HCT116 (cell line): ENCODE measurements at regions not wholly inside any gene's neighbourhood (a gene's known extent, or its start where the extent isn't known, plus 50 kb on each side); places are given as distances from the start of the nearest gene placed in this dataset.

Source experiments
- ATAC-seq: fragments of 200-7000 bp; cut with Tn5 transposase; 2 replicates; pipeline ENCODE4 v1.9.1; 2020; ENCODE audit warnings: mild to moderate bottlenecking, moderate library complexity
- BruUV-seq: library from RNA; stranded (reverse); fragments of 400-500 nt; replicated peaks from 2 replicates; lab custom pipeline; 2021; lab: Mats Ljungman, UMichigan
- CTCF ChIA-PET: fragments of 300-600 bp; sonication (Branson Sonifier 250); formaldehyde crosslinking; loops from one replicate; lab custom pipeline; 2021; ENCODE audit warnings: antibody characterized with exemption; lab: Charles Lee
- POLR2A ChIA-PET: fragments of 300-600, 350-600 bp; sonication (Branson Sonifier 250); formaldehyde crosslinking; loops from one replicate; lab custom pipeline; 2021; ENCODE audit warnings: antibody characterized with exemption; lab: Charles Lee
- RAD21 ChIA-PET, 2 experiments: fragments of 300-600 bp; sonication (Branson Sonifier 250); formaldehyde crosslinking; loops; one replicate each; lab custom pipeline; 2023; ENCODE audit warnings: low total read pairs in 2 of 2; ENCODE audit not compliant: uncharacterized antibody in 2 of 2, unreplicated experiment in 2 of 2, low non-redundant PET in 1 of 2; lab: Charles Lee
- DNase-seq: peaks from one replicate; pipeline ENCODE4 v3.0.0-alpha.2; 2010; ENCODE audit warnings: low read depth, low spot score
- H2AFZ ChIP-seq: fragments of 200-600 bp; shearing (Covaris generic), sonication (generic); 2 replicates; pipeline ENCODE4 v1.6.1; 2017; ENCODE audit warnings: low read depth, mixed run types, mixed read lengths, antibody characterized with exemption, low read length; ENCODE audit not compliant: poor library complexity, severe bottlenecking
- H3K27ac ChIP-seq: 2 replicates; pipeline ENCODE4 v1.5.1; 2012; ENCODE audit warnings: low read depth, low read length
- H3K27me3 ChIP-seq: fragments of 200-600 bp; sonication (generic); 2 replicates; pipeline ENCODE4 v1.6.1; 2016; ENCODE audit warnings: mixed run types, low read length, mixed read lengths; ENCODE audit not compliant: insufficient read depth
- H3K36me3 ChIP-seq, 2 experiments: fragments of 200-500 bp in 1 of 2; fragments of 200-600 bp in 1 of 2; sonication (Bioruptor generic) in 1 of 2; sonication (generic) in 1 of 2; 2 replicates each; pipeline versions ENCODE4 v1.5.1 to v1.6.1; 2014 to 2016; ENCODE audit warnings: low read length in 2 of 2, inconsistent platforms in 1 of 2, mixed read lengths in 1 of 2, mixed run types in 1 of 2; ENCODE audit not compliant: insufficient read depth in 2 of 2, control insufficient read depth in 1 of 2
- H3K4me1 ChIP-seq, 2 experiments: fragments of 200-600 bp in 1 of 2; sonication (generic) in 1 of 2; 2 replicates each; pipeline versions ENCODE4 v1.5.1 to v1.6.1; 2012 to 2017; ENCODE audit warnings: low read length in 2 of 2, inconsistent platforms in 1 of 2, mild to moderate bottlenecking in 1 of 2, mixed read lengths in 1 of 2, mixed run types in 1 of 2, moderate library complexity in 1 of 2; ENCODE audit not compliant: insufficient read depth in 2 of 2, control insufficient read depth in 1 of 2
- H3K4me2 ChIP-seq: fragments of 200-600 bp; sonication (generic); 2 replicates; pipeline ENCODE4 v1.6.1; 2017; ENCODE audit warnings: mixed run types, low read length, mixed read lengths
- H3K4me3 ChIP-seq, 2 experiments: fragments of 200-600 bp in 1 of 2; sonication (generic) in 1 of 2; replicated peaks in 1 of 2; 2 replicates each; pipeline ENCODE4 v1.5.1; 2011 to 2016; ENCODE audit warnings: low read length in 2 of 2, control low read depth in 1 of 2, low read depth in 1 of 2, mild to moderate bottlenecking in 1 of 2, mixed read lengths in 1 of 2, mixed run types in 1 of 2
- H3K79me2 ChIP-seq: fragments of 200-600 bp; sonication (generic); 2 replicates; pipeline ENCODE4 v1.6.1; 2017; ENCODE audit warnings: mild to moderate bottlenecking, mixed run types, low read length, moderate library complexity, mixed read lengths; ENCODE audit not compliant: insufficient read depth
- H3K9ac ChIP-seq: fragments of 200-600 bp; sonication (generic); 2 replicates; pipeline ENCODE4 v1.6.1; 2016; ENCODE audit warnings: low read length, mixed read lengths
- H3K9me2 ChIP-seq: fragments of 200-600 bp; sonication (generic), shearing (Covaris generic); 2 replicates; pipeline ENCODE4 v1.6.1; 2017; ENCODE audit warnings: mixed run types, mild to moderate bottlenecking, moderate library complexity; ENCODE audit not compliant: insufficient read depth
- H3K9me3 ChIP-seq, 2 experiments: fragments of 200-500 bp in 1 of 2; fragments of 200-600 bp in 1 of 2; sonication (Bioruptor generic) in 1 of 2; sonication (generic) in 1 of 2; 2 replicates each; pipeline ENCODE4 v1.6.1; 2014 to 2017; ENCODE audit warnings: low read length in 2 of 2, mixed read lengths in 2 of 2, inconsistent platforms in 1 of 2, low read depth in 1 of 2, mild to moderate bottlenecking in 1 of 2, mixed run types in 1 of 2, moderate library complexity in 1 of 2; ENCODE audit not compliant: control insufficient read depth in 1 of 2, insufficient read depth in 1 of 2
- H4K20me1 ChIP-seq: fragments of 200-600 bp; sonication (generic), shearing (Covaris generic); 2 replicates; pipeline ENCODE4 v1.6.1; 2017; ENCODE audit warnings: mixed run types, mild to moderate bottlenecking, moderate library complexity; ENCODE audit not compliant: insufficient read depth
- EGR1 ChIP-seq: IDR thresholded peaks from 2 replicates; pipeline ENCODE4 v1.6.1; 2012; ENCODE audit warnings: low read depth
- POLR2A ChIP-seq: IDR thresholded peaks from 2 replicates; pipeline ENCODE4 v1.7.0; 2011; ENCODE audit warnings: borderline replicate concordance; ENCODE audit not compliant: insufficient read depth, insufficient read length; ENCODE audit errors: extremely low read depth
- RAD21 ChIP-seq: IDR thresholded peaks from 2 replicates; pipeline ENCODE4 v1.6.1; 2012; ENCODE audit warnings: low read depth, mild to moderate bottlenecking
- SIN3A ChIP-seq: IDR thresholded peaks from 2 replicates; pipeline ENCODE4 v1.6.1; 2012; ENCODE audit warnings: low read depth
- TCF7L2 ChIP-seq: IDR thresholded peaks from 2 replicates; pipeline ENCODE4 v1.7.0; 2011; ENCODE audit warnings: borderline replicate concordance, inconsistent platforms; ENCODE audit not compliant: insufficient read depth, insufficient read length; ENCODE audit errors: extremely low read depth
- YY1 ChIP-seq: IDR thresholded peaks from 2 replicates; pipeline ENCODE4 v1.6.1; 2011; ENCODE audit warnings: low read length, low read depth, moderate library complexity, mild to moderate bottlenecking; ENCODE audit not compliant: insufficient replicate concordance; ENCODE audit errors: extremely low read depth
- ZFX ChIP-seq: fragments of 450-650 bp; IDR thresholded peaks from 2 replicates; pipeline ENCODE4 v1.6.1; 2017
- ZNF274 ChIP-seq: fragments of 200-500 bp; sonication (Bioruptor generic); IDR thresholded peaks from 2 replicates; pipeline ENCODE4 v1.6.1; 2014; ENCODE audit warnings: mild to moderate bottlenecking, low read depth, low read length, inconsistent platforms
- intact Hi-C: fragments of 100-400 bp; cut with micrococcal nuclease; formaldehyde crosslinking; loops from 2 replicates; pipeline ENCODE4 v1.10.0; 2022
- TF ChIP-seq, protein P1 (sequence below): IDR thresholded peaks from 2 replicates; pipeline ENCODE4 v1.6.1; 2012

- Histone ChIP-seq H2AFZ (no peak overlapping the region), H3K36me3 (no peaks in the 10 kb centered on the region), H3K79me2 (no peaks in the 10 kb centered on the region), H3K27ac (no peak overlapping the region), H3K4me3 (no peak overlapping the region), H4K20me1 (no peaks in the 10 kb centered on the region), H3K9ac (no peak overlapping the region), H3K27me3 (no peaks in the 10 kb centered on the region), H3K4me2 (no peak overlapping the region), H3K9me2 (no peaks in the 10 kb centered on the region), H3K9me3 (no peaks in the 10 kb centered on the region), H3K4me1 (peaks cover 0 to 4% of the 10 kb centered on the region in 2 experiments; a peak in 1 of 4 replicates)
- no peak for ATAC-seq
- no peak for DNase-seq
- BruUV-seq: no TSS peak
- CTCF ChIA-PET: no interaction called here
- TF ChIP-seq, protein P1, sequence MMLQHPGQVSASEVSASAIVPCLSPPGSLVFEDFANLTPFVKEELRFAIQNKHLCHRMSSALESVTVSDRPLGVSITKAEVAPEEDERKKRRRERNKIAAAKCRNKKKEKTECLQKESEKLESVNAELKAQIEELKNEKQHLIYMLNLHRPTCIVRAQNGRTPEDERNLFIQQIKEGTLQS: no peak
- TF ChIP-seq TCF7L2: no peak
- no peak for TF ChIP-seq YY1
- TF ChIP-seq RAD21: no peak
- TF ChIP-seq EGR1: no peak
- no peak for TF ChIP-seq SIN3A
- TF ChIP-seq POLR2A: no peak
- no peak for TF ChIP-seq ZFX
- RAD21 ChIA-PET: no interaction called here
- intact Hi-C loops: no loop called here
- POLR2A ChIA-PET: no interaction called here
Measured at GRCh38 chr3:170695486-170696064, 109.7 kb upstream of the SLC7A14 start.

- Histone ChIP-seq H3K27me3 (no peaks in the 10 kb centered on the region), H2AFZ (no peak overlapping the region)
- BruUV-seq: no TSS peak
- TF ChIP-seq RAD21 (no peak), EGR1 (no peak), TCF7L2 (no peak), ZNF274 (no peak), YY1 (no peak), POLR2A (no peak)
- TF ChIP-seq, all 23 proteins: peak for 0
- ATAC-seq (no peak), DNase-seq (no peak)
- Histone ChIP-seq H3K9ac (no peak overlapping the region), H3K27ac (no peak overlapping the region), H3K9me3 (no peaks in the 10 kb centered on the region), H3K79me2 (no peaks in the 10 kb centered on the region), H3K4me3 (no peak overlapping the region), H4K20me1 (no peaks in the 10 kb centered on the region), H3K9me2 (no peaks in the 10 kb centered on the region), H3K36me3 (no peaks in the 10 kb centered on the region), H3K4me2 (no peak overlapping the region), H3K4me1 (peaks cover 11 to 18% of the 10 kb centered on the region in 2 experiments)
- CTCF ChIA-PET: no interaction called here
- intact Hi-C loops: no loop called here
- POLR2A ChIA-PET: no interaction called here
- RAD21 ChIA-PET: no interaction called here
Measured at GRCh38 chr3:170692720-170693119, 106.8 kb upstream of the SLC7A14 start.
